LNCAP (cell line): ENCODE measurements at regions not wholly inside any gene's neighbourhood (a gene's known extent, or its start where the extent isn't known, plus 50 kb on each side); places are given as distances from the start of the nearest gene placed in this dataset.

Source experiments
- CTCF ChIP-seq: fragments of 450-650 bp; IDR thresholded peaks from 2 replicates; pipeline ENCODE4 v1.5.1; 2017; ENCODE audit warnings: mild to moderate bottlenecking

- TF ChIP-seq CTCF, result no peak
Measured at GRCh38 chr4:147054228-147054872, 108.7 kb upstream of the TTC29 start.

- no peak for TF ChIP-seq CTCF
Measured at GRCh38 chr4:147056940-147057610, 111.4 kb upstream of the TTC29 start.

- TF ChIP-seq CTCF, result no peak
Measured at GRCh38 chr4:147057611-147058190, 112.0 kb upstream of the TTC29 start.

GRCh38 chr4:147059064-147059731, 113.5 kb upstream of the TTC29 start:
- TF ChIP-seq CTCF, result no peak

GRCh38 chr4:147060151-147060931, 114.7 kb upstream of the TTC29 start:
- TF ChIP-seq CTCF, result no peak

GRCh38 chr4:147064856-147065255, 119.2 kb upstream of the TTC29 start:
- no peak for TF ChIP-seq CTCF

- TF ChIP-seq CTCF, result no peak
Measured at GRCh38 chr4:147068564-147068963, 122.9 kb upstream of the TTC29 start.
